Spleen (tissue), 11 donors: ENCODE measurements at regions not wholly inside any gene's neighbourhood (a gene's known extent, or its start where the extent isn't known, plus 50 kb on each side); places are given as distances from the start of the nearest gene placed in this dataset.
A peak's percentile ranks its signal among the peaks of the same experiment; 100 is the strongest.

Experiments used
- DNase-seq: peaks from one replicate; pipeline ENCODE4 v3.0.0-alpha.2; 2020
- H3K27ac ChIP-seq, 8 donors: fragments of 200-600 bp; sonication (generic) in 7 of 8; 1 replicate in 4 of 8; 2 replicates in 4 of 8; pipeline versions ENCODE4 v1.5.0 to v1.8.0; 2016 to 2021; ENCODE audit warnings: inconsistent platforms in 4 of 8, mild to moderate bottlenecking in 4 of 8, moderate library complexity in 1 of 8
- H3K27me3 ChIP-seq, 7 donors: fragments of 200-600 bp; sonication (generic) in 6 of 7; replicated peaks in 1 of 7; 1 replicate in 4 of 7; 2 replicates in 3 of 7; pipeline versions ENCODE4 v1.5.0 to v1.8.0; 2016 to 2021; ENCODE audit warnings: inconsistent platforms in 3 of 7, mild to moderate bottlenecking in 1 of 7
- H3K36me3 ChIP-seq, 6 donors: fragments of 200-600 bp; sonication (generic) in 5 of 6; 1 replicate in 4 of 6; 2 replicates in 2 of 6; pipeline versions ENCODE4 v1.5.0 to v1.8.0; 2016 to 2021; ENCODE audit warnings: inconsistent platforms in 2 of 6
- H3K4me1 ChIP-seq, 6 donors: fragments of 200-600 bp; sonication (generic) in 5 of 6; 1 replicate in 3 of 6; 2 replicates in 3 of 6; pipeline versions ENCODE4 v1.5.0 to v1.8.0; 2016 to 2021; ENCODE audit warnings: inconsistent platforms in 3 of 6
- H3K4me3 ChIP-seq, 8 donors: fragments of 200-600 bp; sonication (generic) in 7 of 8; 1 replicate in 4 of 8; 2 replicates in 4 of 8; pipeline versions ENCODE4 v1.5.0 to v1.8.0; 2016 to 2021; ENCODE audit warnings: inconsistent platforms in 4 of 8, mild to moderate bottlenecking in 4 of 8, moderate library complexity in 2 of 8
- H3K9me3 ChIP-seq, 8 donors: fragments of 200-600 bp; sonication (generic) in 7 of 8; 1 replicate in 4 of 8; 2 replicates in 4 of 8; pipeline versions ENCODE4 v1.5.0 to v1.8.0; 2016 to 2021; ENCODE audit warnings: inconsistent platforms in 4 of 8
- CTCF ChIP-seq, 11 experiments: fragments of 200-600 bp in 7 of 11; fragments of 450-650 bp in 4 of 11; sonication (generic) in 4 of 11; IDR thresholded peaks in 8 of 11; conservative IDR thresholded peaks in 3 of 11; 1 replicate in 7 of 11; 2 replicates in 4 of 11; pipeline versions ENCODE4 v1.4.0 to v1.8.0; 2016 to 2021; ENCODE audit warnings: antibody characterized with exemption in 11 of 11, inconsistent platforms in 4 of 11, mild to moderate bottlenecking in 1 of 11
- POLR2A ChIP-seq, 3 donors: fragments of 450-650 bp; IDR thresholded peaks; one replicate each; pipeline ENCODE4 v1.5.1; 2017; ENCODE audit warnings: antibody characterized with exemption in 3 of 3, mild to moderate bottlenecking in 1 of 3
- POLR2AphosphoS5 ChIP-seq, 3 donors: sonication (generic); formaldehyde crosslinking; IDR thresholded peaks; one replicate each; pipeline ENCODE4 v1.5.1; 2017; ENCODE audit warnings: antibody characterized with exemption in 3 of 3
- WGBS, 5 donors: extraction: QIAGEN DNeasy Blood & Tissue Kit in 3 of 5; methylation state at CpG; one replicate each; pipeline versions ENCODE4 v1.1.5 to v1.1.7; 2013 to 2018; 5-methylcytosine and 5-hydroxymethylcytosine counted together
- intact Hi-C: fragments of 100-400 bp; cut with DNase I; formaldehyde crosslinking; loops from one replicate; pipeline ENCODE4 v1.15.0; 2023; ENCODE audit warnings: low total_unique reads
- donor health status: healthy with polysubstance abuse.
- donor health status: DM: no; HTN: no; CAD: no; lungs with moderate emphysema.
- donor health status: DM: no; HTN: no; CAD: no.
- donor health status: Bipolar disorder and iron deficiency.
- donor health status: healthy.
- donor health status: DM: no; HTN: no; CAD: no.
- donor health status: DM: yes; HTN: yes; CAD: no.

- Histone ChIP-seq H3K27ac (peak overlapping the region in 5 of 8 donors; percentile 9 to 63 (median 26)), H3K4me1 (peaks cover 0 to 62% (median 32%) of the 10 kb centered on the region in 6 donors), H3K9me3 (no peaks in the 10 kb centered on the region), H3K27me3 (no peaks in the 10 kb centered on the region), H3K36me3 (no peaks in the 10 kb centered on the region), H3K4me3 (no peak overlapping the region)
- 87 to 93% (median 89%) methylated on average over 12 of the region's 12 CpGs for WGBS, 5 donors
- no peak for DNase-seq
- TF ChIP-seq CTCF (IDR thresholded peaks at IDR 0.05 in 8 of 11, conservative IDR thresholded peaks at IDR 0.05 in 3 of 11), result no peak
- no peak for TF ChIP-seq POLR2A (IDR thresholded peaks at IDR 0.05)
- no peak for TF ChIP-seq POLR2AphosphoS5 (IDR thresholded peaks at IDR 0.05)
- intact Hi-C loops, result no loop called here
Measured at GRCh38 chr14:100405760-100406455, 82.8 kb downstream of the SLC25A47 start.

GRCh38 chr14:100406505-100407131, 83.5 kb downstream of the SLC25A47 start:
- whole genome bisulfite sequencing, 5 donors, result 43 to 60% (median 50%) methylated on average over 10 of the region's 10 CpGs
- Histone ChIP-seq H3K4me3 (no peak overlapping the region), H3K36me3 (no peaks in the 10 kb centered on the region), H3K27ac (peak overlapping the region in 5 of 8 donors; percentile 9 to 63 (median 26)), H3K27me3 (no peaks in the 10 kb centered on the region), H3K4me1 (peaks cover 0 to 55% (median 30%) of the 10 kb centered on the region in 6 donors), H3K9me3 (no peaks in the 10 kb centered on the region)
- intact Hi-C loops, result no loop called here
- TF ChIP-seq POLR2AphosphoS5 (IDR thresholded peaks at IDR 0.05) (peak in 2 of 3 donors; percentile 38 to 63), CTCF (IDR thresholded peaks at IDR 0.05 in 8 of 11, conservative IDR thresholded peaks at IDR 0.05 in 3 of 11) (no peak)
- DNase-seq, result peak; percentile 83

GRCh38 chr14:100407376-100408102, 84.4 kb downstream of the SLC25A47 start:
- 91 to 97% (median 92%) methylated on average over 11 of the region's 11 CpGs for WGBS, 5 donors
- no peak overlapping the region for H3K4me3 ChIP-seq
- peak overlapping the region in 2 of 8 donors; percentile 9 to 45 for H3K27ac ChIP-seq
- TF ChIP-seq CTCF (IDR thresholded peaks at IDR 0.05 in 8 of 11, conservative IDR thresholded peaks at IDR 0.05 in 3 of 11), result no peak
- no peak for TF ChIP-seq POLR2A (IDR thresholded peaks at IDR 0.05)
- no peak for TF ChIP-seq POLR2AphosphoS5 (IDR thresholded peaks at IDR 0.05)
- DNase-seq, result no peak
- H3K4me1 ChIP-seq, result peaks cover 0 to 45% (median 26%) of the 10 kb centered on the region in 6 donors
- no peaks in the 10 kb centered on the region for H3K9me3 ChIP-seq
- intact Hi-C loops, result no loop called here
- no peaks in the 10 kb centered on the region for H3K27me3 ChIP-seq
- no peaks in the 10 kb centered on the region for H3K36me3 ChIP-seq
